CD1c-positive myeloid dendritic cell (primary cell): ENCODE measurements at regions not wholly inside any gene's neighbourhood (a gene's known extent, or its start where the extent isn't known, plus 50 kb on each side); places are given as distances from the start of the nearest gene placed in this dataset.
"Not testable (repeated sequence)": the region's sequence is repeated elsewhere in the genome, so short reads cannot be mapped to it uniquely, and the experiment has no call there.

Experiments used
- DNase-seq: peaks from one replicate; pipeline ENCODE4 v3.0.0-alpha.2; 2016; ENCODE audit errors: extremely low spot score

- peak; percentile 51 for DNase-seq
Observed at GRCh38 chr2:223467196-223467595, 135.0 kb downstream of the SCG2 start.

DNA sequence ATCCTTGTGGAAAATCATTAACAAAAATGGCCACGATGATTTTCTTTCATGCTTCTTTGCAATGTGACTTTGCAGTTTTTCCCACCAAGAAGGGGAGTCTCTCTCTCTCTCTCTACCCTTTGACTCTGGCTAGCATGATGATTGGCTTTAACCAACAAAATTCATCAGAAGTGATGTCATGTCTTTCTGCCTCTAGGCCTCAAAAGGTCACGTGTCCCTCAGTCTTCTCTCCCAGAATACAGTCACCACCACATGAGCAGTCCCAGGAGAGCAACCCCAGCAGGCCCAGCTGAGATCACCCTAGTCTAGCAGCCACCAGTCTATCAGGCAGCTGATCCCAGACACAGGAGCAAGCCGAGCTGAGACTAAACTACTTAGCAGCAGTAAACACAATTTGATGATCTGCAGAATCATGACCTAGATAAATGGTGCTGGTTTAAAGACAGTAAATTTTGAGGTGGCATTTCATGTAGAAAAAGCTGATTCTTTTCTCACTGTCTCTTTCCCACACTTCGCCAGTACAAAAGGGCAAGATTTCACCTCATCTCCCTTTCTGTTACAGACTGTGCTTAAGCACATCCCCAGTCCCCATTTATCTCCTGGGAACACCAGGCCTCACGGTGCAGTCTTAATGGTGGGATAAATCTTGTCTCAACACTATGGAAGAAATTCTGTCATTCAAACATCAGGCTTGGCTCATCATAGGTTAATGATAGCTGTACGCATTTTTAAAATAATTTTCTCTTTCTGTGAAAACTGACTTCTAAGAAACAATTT lies 132.7 kb downstream of the SCG2 start:
- DNase-seq: peak; percentile 12

GRCh38 chr2:223470602-223471001 lies 131.6 kb downstream of the SCG2 start:
- no peak for DNase-seq

DNA sequence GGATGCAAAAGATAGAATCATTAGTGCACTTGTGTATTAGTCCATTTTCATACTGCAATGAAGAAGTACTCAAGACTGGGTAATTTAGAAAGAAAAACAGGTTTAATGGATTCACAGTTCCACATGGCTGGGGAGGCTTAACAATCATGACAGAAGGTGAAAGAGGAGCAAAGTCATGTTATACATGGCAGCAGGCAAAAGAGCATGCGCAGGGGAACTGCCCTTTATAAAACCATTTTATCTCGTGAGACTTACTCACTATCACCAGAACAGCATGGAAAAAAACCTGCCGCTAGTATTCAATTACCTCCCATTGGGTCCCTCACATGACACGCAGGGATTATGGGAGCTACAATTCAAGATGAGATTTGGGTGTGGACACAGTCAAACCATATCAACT lies 129.4 kb downstream of the SCG2 start:
- DNase-seq: no peak

DNA sequence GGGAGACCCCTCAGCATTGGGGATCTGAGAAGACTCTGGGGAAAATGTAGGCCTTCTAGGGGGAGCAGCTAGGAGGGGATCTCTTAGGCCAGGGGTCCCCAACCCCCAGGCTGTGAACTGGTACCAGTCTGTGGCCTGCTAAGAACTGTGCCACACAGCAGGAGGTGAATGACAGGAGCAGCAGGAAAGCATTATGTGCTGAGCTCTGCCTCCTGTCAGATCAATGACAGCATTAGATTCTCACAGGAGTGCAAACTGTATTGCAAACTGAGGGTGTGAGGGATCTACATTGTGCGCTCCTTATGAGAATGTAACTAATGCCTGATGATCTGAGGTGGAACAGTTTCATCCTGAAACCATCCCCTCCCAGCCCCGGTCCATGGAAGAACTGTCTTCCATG lies 127.3 kb downstream of the SCG2 start:
- DNase-seq: no peak

GRCh38 chr2:223475901-223476300 lies 126.3 kb downstream of the SCG2 start:
- no peak for DNase-seq

DNA sequence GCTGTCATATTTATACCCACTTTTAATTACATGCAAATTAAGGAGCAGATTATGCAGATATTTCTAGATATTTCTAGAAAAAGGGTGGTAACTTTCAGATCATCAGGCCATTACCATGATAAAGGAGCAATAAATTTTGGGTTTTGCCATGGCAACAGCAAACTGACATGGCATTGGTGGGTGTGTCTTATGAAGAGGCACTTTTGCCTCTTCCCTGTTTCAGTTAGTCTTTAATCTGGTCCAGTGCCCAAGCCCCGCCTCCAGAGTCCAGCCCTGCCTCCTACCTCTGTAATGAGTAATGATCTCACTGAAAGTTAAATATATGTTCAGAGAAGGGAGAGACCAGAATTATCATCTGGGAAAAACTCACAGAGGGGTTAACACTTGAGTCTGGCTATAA lies 124.8 kb downstream of the SCG2 start:
- DNase-seq: no peak

DNA sequence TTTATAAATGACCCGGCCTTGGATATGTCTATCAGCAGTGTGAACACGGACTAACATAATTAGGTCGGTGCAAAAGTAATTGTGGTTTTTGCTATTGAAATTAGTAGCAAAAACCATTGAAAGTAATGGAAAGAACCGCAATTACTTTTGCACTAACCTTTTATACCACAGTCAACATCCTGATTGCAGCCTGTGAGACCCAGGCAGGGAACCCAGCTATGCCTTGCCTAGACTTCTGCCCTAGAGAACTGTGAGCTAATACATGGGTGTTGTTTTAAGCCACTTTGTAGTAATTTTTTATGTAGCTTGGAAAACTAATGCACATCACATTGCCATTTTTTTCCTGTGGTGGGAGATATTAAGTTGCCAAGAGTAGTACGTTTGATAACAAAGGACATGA lies 120.7 kb downstream of the SCG2 start:
- DNase-seq: no peak

- no peak for DNase-seq
Observed at GRCh38 chr2:223486751-223487150, 115.4 kb downstream of the SCG2 start.

DNA sequence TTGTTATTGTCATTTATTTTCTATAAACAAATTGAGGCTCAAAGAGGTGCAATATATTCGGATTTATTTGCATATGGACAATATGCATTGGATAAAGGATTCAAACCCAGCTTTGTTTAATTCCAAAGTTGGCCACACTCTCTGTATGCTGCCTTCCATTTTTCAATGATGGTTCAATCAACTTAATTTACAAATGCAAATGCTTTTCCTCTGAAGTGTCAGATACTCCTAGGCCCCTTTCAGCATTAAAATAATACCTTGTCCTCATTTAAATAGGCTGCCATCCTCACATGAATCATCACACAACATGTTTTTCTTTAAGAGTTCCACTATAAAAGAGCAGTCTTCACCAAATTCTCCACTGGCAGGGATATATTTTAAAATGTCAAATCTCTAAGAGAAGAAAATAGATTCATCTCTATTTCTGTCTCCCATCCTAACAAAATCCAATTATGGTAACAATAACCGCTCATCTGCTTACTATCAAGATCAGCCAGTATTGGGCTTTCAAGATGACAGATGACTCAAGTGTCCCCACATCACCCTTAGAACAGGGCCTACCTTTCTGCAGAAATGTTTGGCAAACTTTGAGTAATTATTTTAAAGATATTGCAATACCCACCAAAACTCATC lies 114.8 kb downstream of the SCG2 start:
- DNase-seq: no peak

- no peak for DNase-seq
Observed at GRCh38 chr2:223488814-223489213, 113.3 kb downstream of the SCG2 start.

- DNase-seq: no peak
Observed at GRCh38 chr2:223494496-223494895, 107.7 kb downstream of the SCG2 start.

DNA sequence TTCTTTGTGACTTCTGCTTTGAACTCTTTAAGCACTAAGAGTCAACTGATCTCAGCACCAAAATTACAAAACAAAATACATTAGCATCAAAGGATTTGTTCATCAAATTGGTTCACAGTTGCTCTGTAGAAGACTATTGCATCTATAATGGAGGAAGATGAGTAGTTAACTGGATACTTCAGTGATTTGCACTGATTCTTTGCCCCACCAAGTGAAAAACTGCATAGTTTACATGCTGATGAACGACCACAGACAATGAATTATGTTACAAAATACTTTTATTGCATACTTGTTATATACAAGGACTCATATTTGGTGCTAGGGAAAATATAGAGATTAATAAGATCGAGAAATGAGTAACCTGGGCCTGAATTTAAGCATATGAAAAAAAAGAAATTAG lies 107.2 kb downstream of the SCG2 start:
- no peak for DNase-seq

DNA sequence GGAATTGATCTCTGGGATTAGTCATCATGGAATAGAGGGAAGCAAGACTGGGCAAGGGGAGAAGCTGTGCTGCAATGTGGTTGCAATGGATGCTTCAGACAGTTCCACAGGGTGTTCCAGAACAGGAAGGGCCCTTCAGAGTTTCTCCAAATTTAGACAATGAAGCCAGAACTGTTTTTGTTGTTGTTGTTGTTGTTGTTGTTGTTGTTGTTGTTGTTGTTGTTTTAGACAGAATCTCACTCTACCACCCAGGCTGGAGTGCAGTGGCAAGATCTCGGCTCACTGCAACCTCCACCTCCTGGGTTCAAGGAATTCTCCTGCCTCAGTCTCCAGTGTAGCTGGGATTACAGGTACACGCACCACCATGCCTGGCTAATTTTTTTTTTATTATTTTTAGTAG lies 105.3 kb downstream of the SCG2 start:
- not testable (repeated sequence) for DNase-seq

GRCh38 chr2:223500709-223501108 lies 101.5 kb downstream of the SCG2 start:
- DNase-seq: no peak

DNA sequence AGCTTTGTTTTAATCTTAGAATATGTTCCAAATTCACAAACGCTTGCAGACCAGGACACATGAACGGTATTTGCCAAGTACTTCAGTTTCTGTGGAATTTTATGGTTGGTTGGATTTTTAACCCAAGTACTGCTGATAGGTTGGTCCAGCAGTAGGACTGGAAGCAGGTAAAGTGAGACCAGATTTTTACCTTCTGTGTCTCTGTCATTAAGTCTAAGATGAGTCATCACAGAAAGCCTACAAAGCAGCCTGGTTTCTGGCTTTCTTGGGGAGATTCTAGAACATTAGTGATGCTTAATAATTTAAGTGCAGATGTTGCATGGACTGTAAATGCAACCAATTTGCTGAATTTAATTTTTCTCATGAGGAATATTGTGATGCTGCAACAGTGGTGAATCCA lies 100.5 kb downstream of the SCG2 start:
- DNase-seq: no peak

DNA sequence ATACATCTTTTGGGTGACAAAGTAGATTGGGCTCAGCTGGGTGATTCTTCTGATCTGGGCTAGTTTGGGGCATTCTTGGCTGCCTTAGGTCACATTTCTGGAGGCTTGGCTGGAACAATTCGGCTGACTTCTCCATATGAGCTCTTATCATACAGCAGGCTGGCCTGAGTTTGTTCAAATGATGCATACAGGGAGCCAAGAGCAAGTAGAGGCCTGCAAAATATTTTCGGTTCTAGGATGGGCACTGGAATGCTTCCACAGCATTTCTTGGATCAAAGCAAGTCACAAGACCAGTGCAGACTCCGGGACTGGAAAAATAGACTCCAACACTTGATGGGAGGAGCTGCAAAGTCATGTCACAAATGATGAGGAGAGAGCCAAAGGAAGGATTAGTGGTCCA lies 98.4 kb downstream of the SCG2 start:
- DNase-seq: no peak

DNA sequence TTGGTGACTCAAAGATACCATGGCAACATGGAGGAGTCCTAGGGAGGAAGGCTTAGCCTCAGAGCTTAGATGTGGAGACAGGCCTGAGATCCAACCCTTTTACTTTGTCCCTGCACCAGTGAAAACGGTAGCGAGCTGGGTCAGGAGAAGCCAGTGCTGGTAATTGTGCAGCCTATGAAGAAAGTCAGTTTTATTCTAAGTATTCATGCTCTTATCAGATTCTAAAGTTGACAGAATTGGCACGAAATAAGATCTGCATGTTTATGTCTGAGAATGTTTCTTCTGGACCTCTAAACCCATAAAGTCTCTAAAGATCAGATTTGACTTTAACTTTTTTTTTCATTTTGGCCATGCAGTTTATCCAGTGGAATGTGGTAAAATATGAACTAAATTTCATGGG lies 93.8 kb downstream of the SCG2 start:
- DNase-seq: no peak

- DNase-seq: no peak
Observed at GRCh38 chr2:223510713-223511112, 91.4 kb downstream of the SCG2 start.

GRCh38 chr2:223511168-223511567 lies 91.0 kb downstream of the SCG2 start:
- DNase-seq: no peak

- no peak for DNase-seq
Observed at GRCh38 chr2:223513771-223514455, 88.2 kb downstream of the SCG2 start.

- no peak for DNase-seq
Observed at GRCh38 chr2:223519471-223519870, 82.7 kb downstream of the SCG2 start.

GRCh38 chr2:223522796-223523195 lies 79.4 kb downstream of the SCG2 start:
- DNase-seq: no peak
